IMR-90 (cell line): ENCODE measurements at regions not wholly inside any gene's neighbourhood (a gene's known extent, or its start where the extent isn't known, plus 50 kb on each side); places are given as distances from the start of the nearest gene placed in this dataset.

ENCODE experiments used
- ATAC-seq: fragments of 200-7000 bp; cut with Tn5 transposase; 2 replicates; pipeline ENCODE4 v1.9.1; 2020; ENCODE audit warnings: low read depth, mild to moderate bottlenecking, moderate library complexity
- BruUV-seq: library from RNA; stranded (reverse); fragments of 400-500 nt; replicated peaks from 2 replicates; lab custom pipeline; 2021; lab: Mats Ljungman, UMichigan
- CTCF ChIA-PET: fragments of 300-600 bp; formaldehyde crosslinking; extraction: SDS; loops from one replicate; lab custom pipeline; 2021; ENCODE audit warnings: antibody characterized with exemption; lab: Yijun Ruan, JAX
- POLR2A ChIA-PET: fragments of 300-600 bp; sonication (Branson Sonifier 250); formaldehyde crosslinking; loops from one replicate; lab custom pipeline; 2022; ENCODE audit warnings: antibody characterized with exemption; ENCODE audit not compliant: unreplicated experiment; lab: Charles Lee
- DNase-seq: peaks from one replicate; pipeline ENCODE4 v3.0.0; 2013
- H2AFZ ChIP-seq: replicated peaks from 2 replicates; pipeline ENCODE3; 2013; ENCODE audit warnings: low read length, mild to moderate bottlenecking; ENCODE audit not compliant: poor library complexity
- H2AK5ac ChIP-seq: 2 replicates; pipeline ENCODE4 v1.6.1; 2013; ENCODE audit warnings: low read depth, low read length, inconsistent platforms
- H2AK9ac ChIP-seq: replicated peaks from 2 replicates; pipeline ENCODE3; 2013; ENCODE audit warnings: mild to moderate bottlenecking, low read depth, low read length, moderate library complexity; ENCODE audit not compliant: poor library complexity
- H2BK120ac ChIP-seq: 2 replicates; pipeline ENCODE4 v1.6.1; 2013; ENCODE audit warnings: low read depth, low read length, inconsistent platforms
- H2BK15ac ChIP-seq: 3 replicates; pipeline ENCODE4 v1.6.1; 2013; ENCODE audit warnings: low read depth, low read length, inconsistent platforms
- H2BK20ac ChIP-seq: 2 replicates; pipeline ENCODE4 v1.6.1; 2013; ENCODE audit warnings: low read depth, mild to moderate bottlenecking, inconsistent platforms, low read length, moderate library complexity
- H2BK5ac ChIP-seq: 2 replicates; pipeline ENCODE4 v1.6.1; 2013; ENCODE audit warnings: mild to moderate bottlenecking, low read depth, low read length, inconsistent platforms; ENCODE audit not compliant: poor library complexity, severe bottlenecking
- H3K14ac ChIP-seq: replicated peaks from 2 replicates; pipeline ENCODE4 v1.6.1; 2013; ENCODE audit warnings: low read depth, low read length, inconsistent platforms
- H3K18ac ChIP-seq: 2 replicates; pipeline ENCODE4 v1.6.1; 2013; ENCODE audit warnings: low read depth, low read length, control low read depth
- H3K23ac ChIP-seq: 2 replicates; pipeline ENCODE4 v1.6.1; 2013; ENCODE audit warnings: low read depth, low read length, inconsistent platforms
- H3K27ac ChIP-seq: 2 replicates; pipeline ENCODE4 v1.5.1; 2013; ENCODE audit warnings: mild to moderate bottlenecking, control low read depth, low read length; ENCODE audit not compliant: insufficient read depth
- H3K27me3 ChIP-seq: 2 replicates; pipeline ENCODE4 v1.6.1; 2013; ENCODE audit warnings: low read length; ENCODE audit not compliant: control insufficient read depth, insufficient read depth
- H3K36me3 ChIP-seq: 2 replicates; pipeline ENCODE4 v1.6.1; 2013; ENCODE audit warnings: low read length, mixed read lengths; ENCODE audit not compliant: control insufficient read depth, insufficient read depth
- H3K4ac ChIP-seq: 2 replicates; pipeline ENCODE4 v1.6.1; 2013; ENCODE audit warnings: low read depth, low read length, inconsistent platforms
- H3K4me1 ChIP-seq: 2 replicates; pipeline ENCODE4 v1.6.1; 2013; ENCODE audit warnings: low read length, mixed read lengths; ENCODE audit not compliant: control insufficient read depth, insufficient read depth
- H3K4me2 ChIP-seq: 2 replicates; pipeline ENCODE4 v1.6.1; 2013; ENCODE audit warnings: low read depth, mild to moderate bottlenecking, control low read depth, low read length, moderate library complexity
- H3K4me3 ChIP-seq: 2 replicates; pipeline ENCODE4 v1.5.1; 2013; ENCODE audit warnings: low read depth, mild to moderate bottlenecking, control low read depth, low read length, moderate library complexity; ENCODE audit not compliant: insufficient read depth
- H3K56ac ChIP-seq: 2 replicates; pipeline ENCODE4 v1.6.1; 2013; ENCODE audit warnings: low read length, inconsistent platforms; ENCODE audit not compliant: insufficient read depth; ENCODE audit errors: extremely low read depth
- H3K79me1 ChIP-seq, 2 experiments: 2 replicates each; pipeline ENCODE4 v1.6.1; 2013; ENCODE audit warnings: low read length in 2 of 2, inconsistent platforms in 1 of 2, low read depth in 1 of 2
- H3K9ac ChIP-seq: 2 replicates; pipeline ENCODE4 v1.6.1; 2013; ENCODE audit warnings: low read depth, low read length, control low read depth
- H3K9me1 ChIP-seq: 2 replicates; pipeline ENCODE4 v1.6.1; 2013; ENCODE audit warnings: low read length, inconsistent platforms; ENCODE audit not compliant: insufficient read depth
- H3K9me3 ChIP-seq: 2 replicates; pipeline ENCODE4 v1.6.1; 2013; ENCODE audit warnings: low read length; ENCODE audit not compliant: control insufficient read depth, insufficient read depth
- H4K20me1 ChIP-seq: 2 replicates; pipeline ENCODE4 v1.6.1; 2013; ENCODE audit warnings: low read length, inconsistent platforms; ENCODE audit not compliant: insufficient read depth
- H4K5ac ChIP-seq: 2 replicates; pipeline ENCODE4 v1.6.1; 2013; ENCODE audit warnings: mild to moderate bottlenecking, low read depth, low read length, control low read depth
- H4K8ac ChIP-seq, 2 experiments: 2 replicates each; pipeline ENCODE4 v1.6.1; 2013; ENCODE audit warnings: low read depth in 2 of 2, low read length in 2 of 2, control low read depth in 1 of 2, inconsistent platforms in 1 of 2
- H4K91ac ChIP-seq: 2 replicates; pipeline ENCODE4 v1.6.1; 2013; ENCODE audit warnings: low read depth, low read length, inconsistent platforms; ENCODE audit not compliant: insufficient read depth
- BHLHE40 ChIP-seq: fragments of 150-350 bp; IDR thresholded peaks from 2 replicates; pipeline ENCODE4 v1.6.1; 2016; ENCODE audit warnings: mild to moderate bottlenecking, low read depth, low read length
- CHD1 ChIP-seq: IDR thresholded peaks from 2 replicates; pipeline ENCODE4 v1.6.1; 2012; ENCODE audit warnings: low read depth, low read length, improper control_type of control experiment
- CTCF ChIP-seq: conservative IDR thresholded peaks from 2 replicates; pipeline ENCODE4 v1.5.1; 2012; ENCODE audit warnings: mild to moderate bottlenecking, low read depth, low read length, improper control_type of control experiment
- RFX5 ChIP-seq: IDR thresholded peaks from 2 replicates; pipeline ENCODE4 v1.8.0; 2012; ENCODE audit warnings: low read depth, mild to moderate bottlenecking, low read length, moderate library complexity
- WGBS, 2 experiments: methylation state at CpG; one replicate each; pipeline versions ENCODE4 v1.1.5 to v1.1.7; 2013; ENCODE audit warnings: missing lambda C conversion rate in 2 of 2; ENCODE audit not compliant: insufficient read length in 1 of 2; ENCODE audit errors: extremely low coverage in 2 of 2; 5-methylcytosine and 5-hydroxymethylcytosine counted together
- dilution Hi-C: fragments of 300-500 bp; cut with HindIII; formaldehyde crosslinking; loops from one replicate; pipeline ENCODE4 v1.14.3; 2018; ENCODE audit warnings: low sequenced_read_pairs; ENCODE audit not compliant: unreplicated experiment
- in situ Hi-C: fragments of 300-500 bp; cut with MboI; formaldehyde crosslinking; loops from 3 replicates; pipeline ENCODE4 v1.14.3; 2019; ENCODE audit warnings: low sequenced_read_pairs, inconsistent platforms, mixed read lengths
- intact Hi-C: fragments of 100-400 bp; cut with micrococcal nuclease; formaldehyde crosslinking; loops from 2 replicates; pipeline ENCODE4 v1.10.0; 2022

DNA sequence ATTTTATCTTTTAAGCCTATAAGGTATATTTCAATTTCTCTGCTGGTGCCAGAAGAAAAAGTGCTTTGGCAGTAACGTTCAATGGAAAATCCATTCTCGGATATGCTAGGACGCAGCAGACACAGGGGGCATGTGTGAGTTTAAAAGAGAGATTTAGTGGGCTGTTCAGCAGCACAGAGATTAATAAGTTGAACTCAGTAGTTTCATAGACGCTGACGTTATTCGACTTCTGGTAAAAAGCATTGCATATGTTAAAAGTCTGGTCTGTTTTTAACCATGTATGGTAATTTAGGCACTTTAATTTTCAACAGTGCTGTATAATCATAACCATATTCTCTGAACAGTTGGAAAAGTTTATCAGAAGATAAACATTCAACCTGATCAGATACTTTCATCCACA lies 99.6 kb downstream of the ATP6V1G3 start:
- Histone ChIP-seq H3K79me1 (no peaks in the 10 kb centered on the region), H3K4ac (no peak overlapping the region), H3K36me3 (no peaks in the 10 kb centered on the region), H3K27me3 (no peaks in the 10 kb centered on the region), H4K20me1 (no peaks in the 10 kb centered on the region), H3K18ac (no peak overlapping the region), H2AK9ac (no peak overlapping the region), H2BK5ac (no peak overlapping the region), H3K4me2 (no peak overlapping the region), H3K9me3 (no peaks in the 10 kb centered on the region), H3K9ac (no peak overlapping the region), H3K14ac (no peak overlapping the region), H4K8ac (no peak overlapping the region), H3K56ac (no peak overlapping the region), H3K9me1 (no peaks in the 10 kb centered on the region), H2BK120ac (no peak overlapping the region), H3K23ac (no peak overlapping the region), H4K5ac (no peak overlapping the region), H4K91ac (no peak overlapping the region), H2BK20ac (no peak overlapping the region; the same call in 1 of the 2 replicates), H2AFZ (no peak overlapping the region), H3K27ac (no peak overlapping the region), H3K4me3 (no peak overlapping the region), H3K4me1 (no peaks in the 10 kb centered on the region; the same call in 1 of the 2 replicates), H2BK15ac (no peak overlapping the region), H2AK5ac (no peak overlapping the region; the same call in 1 of the 2 replicates)
- BruUV-seq = no TSS peak
- in situ Hi-C loops = loop anchor here (10.0 kb wide), 1 partner anchor 176 kb away; no protein-coding TSS in a partner anchor
- DNase-seq (no peak), ATAC-seq (no peak)
- dilution Hi-C loops = no loop called here
- 90% methylated on average over 2 of the region's 6 CpGs; no CpG with 5 or more reads in 1 of the 2 experiments for WGBS, 2 experiments
- TF ChIP-seq BHLHE40 (no peak), RFX5 (no peak), CTCF (no peak), CHD1 (no peak)
- POLR2A ChIA-PET = no interaction called here
- intact Hi-C loops = no loop called here
- CTCF ChIA-PET = no interaction called here
